Psoas muscle (tissue), 7 donors: ENCODE measurements at regions not wholly inside any gene's neighbourhood (a gene's known extent, or its start where the extent isn't known, plus 50 kb on each side); places are given as distances from the start of the nearest gene placed in this dataset.

Experiments used
- ATAC-seq, 4 donors: fragments of 200-7000 bp; cut with Tn5 transposase; one replicate each; pipeline ENCODE4 v1.9.1; 2020; ENCODE audit warnings: moderate library complexity in 3 of 4, mild to moderate bottlenecking in 2 of 4
- DNase-seq, 2 donors: peaks; one replicate each; pipeline ENCODE4 v3.0.0-alpha.2; 2020
- H3K27ac ChIP-seq: fragments of 200-600 bp; one replicate; pipeline ENCODE4 v1.8.0; 2022
- H3K27me3 ChIP-seq, 3 donors: fragments of 200-600 bp in 1 of 3; one replicate each; pipeline versions ENCODE4 v1.6.1 to v1.8.0; 2013 to 2022; ENCODE audit warnings: low read length in 2 of 3, mild to moderate bottlenecking in 2 of 3, moderate library complexity in 1 of 3; ENCODE audit not compliant: insufficient read depth in 3 of 3
- H3K36me3 ChIP-seq, 2 donors: fragments of 200-600 bp in 1 of 2; one replicate each; pipeline versions ENCODE4 v1.6.1 to v1.8.0; 2013 to 2022; ENCODE audit warnings: low read depth in 1 of 2, mild to moderate bottlenecking in 1 of 2, moderate library complexity in 1 of 2; ENCODE audit not compliant: insufficient read depth in 1 of 2
- H3K4me1 ChIP-seq: fragments of 200-600 bp; one replicate; pipeline ENCODE4 v1.8.0; 2022
- H3K4me3 ChIP-seq: fragments of 200-600 bp; one replicate; pipeline ENCODE4 v1.8.0; 2022; ENCODE audit warnings: mild to moderate bottlenecking
- H3K9me3 ChIP-seq: fragments of 200-600 bp; one replicate; pipeline ENCODE4 v1.8.0; 2022
- WGBS, 3 donors: extraction: QIAGEN DNeasy Blood & Tissue Kit; methylation state at CpG; one replicate each; pipeline versions ENCODE4 v1.1.6 to v1.1.7; 2013; 5-methylcytosine and 5-hydroxymethylcytosine counted together
- intact Hi-C, 2 donors: fragments of 100-400 bp; cut with DNase I; formaldehyde crosslinking; loops; one replicate each; pipeline versions ENCODE4 v1.11.0 to v1.14.2; 2022
- TF ChIP-seq, protein P1 (sequence below): fragments of 200-600 bp; IDR thresholded peaks from one replicate; pipeline ENCODE4 v1.8.0; 2022; ENCODE audit warnings: antibody characterized with exemption
- donor health status: healthy with polysubstance abuse.
- donor health status: DM: no; HTN: no; CAD: no; lungs with moderate emphysema.
- donor health status: Bipolar disorder and iron deficiency.
- donor health status: healthy.
- donor health status: DM: yes; HTN: yes; CAD: no.
- donor health status: DM: no; HTN: no; CAD: no.
- donor health status: DM: yes; HTN: yes; CAD: no.

DNA sequence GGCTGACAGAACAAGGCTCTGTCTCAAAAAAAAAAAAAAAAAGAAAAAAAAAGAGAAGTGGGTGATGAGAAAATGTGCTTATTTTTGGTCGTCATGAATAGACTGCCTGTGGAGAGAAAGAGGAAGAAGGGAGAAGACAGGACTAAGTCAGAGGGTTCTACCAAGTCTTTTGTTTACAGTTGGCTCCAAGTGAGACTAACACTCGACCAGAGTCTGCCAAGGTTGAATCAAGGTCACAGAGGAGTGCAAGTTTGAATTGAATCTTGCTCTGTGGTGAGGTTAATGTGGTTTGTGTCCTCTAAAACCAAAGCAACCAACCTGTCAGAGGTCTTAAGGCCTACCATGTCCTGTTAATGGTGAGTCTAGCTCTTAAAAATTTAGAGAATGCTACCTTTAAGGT is 334.1 kb upstream of the GRM7 start:
- Histone ChIP-seq H3K27me3 (no peaks in the 10 kb centered on the region), H3K27ac (no peak overlapping the region), H3K36me3 (no peaks in the 10 kb centered on the region), H3K9me3 (no peaks in the 10 kb centered on the region), H3K4me3 (no peak overlapping the region), H3K4me1 (no peaks in the 10 kb centered on the region)
- intact Hi-C loops = no loop called here
- 30 to 51% (median 34%) methylated on average over 2 of the region's 2 CpGs for WGBS, 3 donors
- DNase-seq (no peak), ATAC-seq (no peak)
- TF ChIP-seq, protein P1, sequence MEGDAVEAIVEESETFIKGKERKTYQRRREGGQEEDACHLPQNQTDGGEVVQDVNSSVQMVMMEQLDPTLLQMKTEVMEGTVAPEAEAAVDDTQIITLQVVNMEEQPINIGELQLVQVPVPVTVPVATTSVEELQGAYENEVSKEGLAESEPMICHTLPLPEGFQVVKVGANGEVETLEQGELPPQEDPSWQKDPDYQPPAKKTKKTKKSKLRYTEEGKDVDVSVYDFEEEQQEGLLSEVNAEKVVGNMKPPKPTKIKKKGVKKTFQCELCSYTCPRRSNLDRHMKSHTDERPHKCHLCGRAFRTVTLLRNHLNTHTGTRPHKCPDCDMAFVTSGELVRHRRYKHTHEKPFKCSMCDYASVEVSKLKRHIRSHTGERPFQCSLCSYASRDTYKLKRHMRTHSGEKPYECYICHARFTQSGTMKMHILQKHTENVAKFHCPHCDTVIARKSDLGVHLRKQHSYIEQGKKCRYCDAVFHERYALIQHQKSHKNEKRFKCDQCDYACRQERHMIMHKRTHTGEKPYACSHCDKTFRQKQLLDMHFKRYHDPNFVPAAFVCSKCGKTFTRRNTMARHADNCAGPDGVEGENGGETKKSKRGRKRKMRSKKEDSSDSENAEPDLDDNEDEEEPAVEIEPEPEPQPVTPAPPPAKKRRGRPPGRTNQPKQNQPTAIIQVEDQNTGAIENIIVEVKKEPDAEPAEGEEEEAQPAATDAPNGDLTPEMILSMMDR = no peak

DNA sequence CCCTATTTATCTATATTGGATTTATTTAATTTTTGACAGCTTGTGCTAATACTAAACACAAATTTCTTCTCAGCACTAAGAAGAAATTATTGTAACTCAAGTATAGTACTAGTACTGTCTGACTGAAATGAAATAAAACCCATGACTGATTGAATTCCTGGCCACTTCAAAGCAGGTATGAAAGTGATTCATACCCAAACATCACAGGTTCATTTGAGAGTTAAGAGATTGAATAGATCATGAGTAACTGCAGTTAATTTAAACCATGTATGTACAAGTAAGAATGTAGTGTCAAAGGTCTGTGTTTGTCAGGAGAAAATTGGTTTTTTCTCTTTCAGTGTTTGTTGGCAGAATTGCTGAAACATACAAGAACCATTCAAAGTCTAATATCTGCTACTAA is 332.0 kb upstream of the GRM7 start:
- Histone ChIP-seq H3K4me1 (no peaks in the 10 kb centered on the region), H3K27me3 (no peaks in the 10 kb centered on the region), H3K27ac (no peak overlapping the region), H3K36me3 (no peaks in the 10 kb centered on the region), H3K4me3 (no peak overlapping the region), H3K9me3 (no peaks in the 10 kb centered on the region)
- ATAC-seq (no peak), DNase-seq (no peak)
- TF ChIP-seq, protein P1 = no peak
- intact Hi-C loops = no loop called here

DNA sequence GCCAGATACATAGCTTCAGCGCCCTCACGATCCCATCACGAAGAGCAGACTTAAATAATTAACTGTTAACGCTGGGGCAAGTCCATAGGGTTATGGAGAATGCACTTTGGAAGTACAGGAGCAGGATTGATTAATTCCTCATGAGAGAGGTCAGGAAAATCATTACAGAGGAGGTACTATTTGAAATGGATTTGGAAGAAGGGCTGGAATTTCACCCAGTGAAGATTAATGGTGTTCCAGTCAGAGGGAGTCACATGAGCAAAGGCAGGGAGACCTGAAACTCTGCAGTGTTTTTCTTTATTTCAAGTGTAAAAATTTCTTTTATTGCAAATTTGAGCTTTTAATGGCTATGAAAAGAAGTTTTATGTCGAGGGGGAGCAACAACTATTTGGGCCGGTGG is 329.8 kb upstream of the GRM7 start:
- no peak for DNase-seq
- no peak for ATAC-seq
- 29 to 44% (median 41%) methylated on average over 6 of the region's 6 CpGs for WGBS, 3 donors
- Histone ChIP-seq H3K9me3 (no peaks in the 10 kb centered on the region), H3K4me1 (no peaks in the 10 kb centered on the region), H3K36me3 (no peaks in the 10 kb centered on the region), H3K4me3 (no peak overlapping the region), H3K27me3 (no peaks in the 10 kb centered on the region), H3K27ac (no peak overlapping the region)
- TF ChIP-seq, protein P1 = no peak
- intact Hi-C loops = no loop called here

DNA sequence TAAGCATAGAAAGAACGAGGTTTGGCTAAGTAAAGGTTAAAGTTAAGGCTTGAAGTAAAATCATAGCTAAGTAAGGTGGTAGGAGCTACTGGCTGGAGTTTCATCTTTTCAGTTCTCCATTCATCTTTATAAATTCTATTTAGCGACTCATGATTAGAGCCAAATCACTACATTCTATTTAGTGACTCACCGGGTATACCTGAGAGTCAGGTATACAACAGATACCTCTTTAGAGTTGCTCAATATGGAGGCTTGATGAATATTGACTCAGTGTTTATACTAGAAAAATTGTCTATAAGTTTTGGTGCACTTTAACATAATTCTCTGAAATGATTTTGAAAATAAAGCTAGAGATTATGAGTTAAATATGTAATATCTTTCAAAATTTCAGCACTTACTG is 328.8 kb upstream of the GRM7 start:
- 81 to 85% (median 82%) methylated on average over 3 of the region's 3 CpGs for WGBS, 3 donors
- intact Hi-C loops = no loop called here

DNA sequence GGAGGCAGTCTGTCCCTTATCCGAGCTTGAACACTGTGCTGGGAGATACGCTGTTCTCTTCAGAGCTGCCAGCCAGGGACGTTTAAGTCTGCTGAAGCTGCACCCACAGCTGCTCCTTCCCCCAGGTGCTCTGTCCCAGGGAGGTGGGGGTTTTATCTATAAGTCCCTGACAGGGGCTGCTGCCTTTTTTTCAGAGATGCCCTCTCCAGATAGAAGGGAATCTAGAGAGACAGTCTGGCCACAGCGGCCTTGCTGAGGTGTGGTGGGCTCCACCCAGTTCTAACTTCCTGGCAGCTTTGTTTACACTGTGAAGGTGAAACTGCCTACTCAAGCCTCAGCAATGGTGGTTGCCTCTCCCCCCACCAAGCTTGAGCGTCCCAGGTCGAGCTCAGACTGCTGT is 319.9 kb upstream of the GRM7 start:
- Histone ChIP-seq H3K27me3 (peaks cover 0 to 1% (median 0%) of the 10 kb centered on the region in 3 donors), H3K27ac (no peak overlapping the region), H3K4me3 (no peak overlapping the region), H3K9me3 (no peaks in the 10 kb centered on the region), H3K36me3 (no peaks in the 10 kb centered on the region), H3K4me1 (no peaks in the 10 kb centered on the region)
- 80 to 83% (median 82%) methylated on average over 6 of the region's 6 CpGs for WGBS, 3 donors
- ATAC-seq = no peak
- intact Hi-C loops = no loop called here
- no peak for DNase-seq
- TF ChIP-seq, protein P1 = no peak

More for the DNA sequence above, 328.8 kb upstream of the GRM7 start:
- Histone ChIP-seq H3K4me1 (no peaks in the 10 kb centered on the region), H3K27ac (no peak overlapping the region), H3K36me3 (no peaks in the 10 kb centered on the region), H3K27me3 (no peaks in the 10 kb centered on the region), H3K4me3 (no peak overlapping the region), H3K9me3 (no peaks in the 10 kb centered on the region)
- TF ChIP-seq, protein P1 = no peak
- no peak for ATAC-seq
- no peak for DNase-seq
